Left forelimb (tissue), 1 donor: ENCODE measurements at regions not wholly inside any gene's neighbourhood (a gene's known extent, or its start where the extent isn't known, plus 50 kb on each side); places are given as distances from the start of the nearest gene placed in this dataset.
A peak's percentile ranks its signal among the peaks of the same experiment; 100 is the strongest.

Experiments
- DNase-seq: peaks from one replicate; pipeline ENCODE4 v3.0.0-alpha.2; 2018; ENCODE audit warnings: low spot score

DNA sequence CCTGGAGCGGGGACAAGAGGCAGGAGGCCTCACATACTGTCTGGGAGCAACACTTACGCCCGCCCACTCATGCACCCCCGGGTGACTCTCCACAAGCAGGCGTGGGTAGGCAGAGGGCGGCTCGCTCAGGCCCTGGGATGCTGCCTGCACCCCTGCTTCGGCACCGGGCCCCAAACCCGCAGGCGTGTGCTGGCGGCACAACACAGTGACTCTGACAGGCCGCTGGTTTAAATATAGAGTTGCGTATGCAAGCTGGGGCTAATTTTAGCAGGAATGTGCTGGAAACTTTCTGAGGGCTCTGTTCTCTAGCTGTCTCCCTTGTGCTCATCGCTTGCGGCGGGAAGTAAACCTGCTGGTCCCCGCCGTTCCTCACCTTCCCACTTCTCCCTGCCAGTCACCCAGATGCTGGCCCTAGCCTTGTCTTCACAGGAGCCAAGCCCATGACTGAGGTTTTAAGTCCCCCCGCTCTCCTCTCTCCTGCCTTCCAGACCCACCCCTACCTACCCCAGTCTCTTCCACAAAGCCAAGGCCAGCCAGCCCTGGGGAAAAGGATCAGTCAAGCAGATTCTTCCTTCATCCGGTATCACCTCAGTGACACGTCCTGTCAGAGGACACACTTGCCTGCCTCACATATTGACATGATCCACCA is 94.5 kb upstream of the FOXP4 start:
- DNase-seq, result peak; percentile 79

DNA sequence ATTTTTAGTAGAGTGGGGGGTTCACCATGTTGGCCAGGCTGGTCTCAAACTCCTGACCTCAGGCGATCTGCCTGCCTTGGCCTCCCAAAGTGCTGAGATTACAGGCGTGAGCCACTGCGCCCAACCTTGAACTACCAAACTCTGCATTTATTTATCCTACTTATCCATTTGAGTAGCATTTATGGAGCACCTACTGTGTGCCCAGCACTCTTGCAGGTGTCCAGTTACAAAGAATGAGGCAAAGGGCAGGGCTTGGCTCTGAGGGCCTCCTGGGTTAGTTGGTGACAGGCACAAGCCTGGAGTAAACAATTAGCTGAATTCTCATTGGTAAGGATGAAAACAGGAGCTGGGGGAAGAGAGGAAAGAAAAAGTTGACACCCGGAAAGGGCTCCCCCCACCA is 93.4 kb upstream of the FOXP4 start:
- DNase-seq, result no peak

DNA sequence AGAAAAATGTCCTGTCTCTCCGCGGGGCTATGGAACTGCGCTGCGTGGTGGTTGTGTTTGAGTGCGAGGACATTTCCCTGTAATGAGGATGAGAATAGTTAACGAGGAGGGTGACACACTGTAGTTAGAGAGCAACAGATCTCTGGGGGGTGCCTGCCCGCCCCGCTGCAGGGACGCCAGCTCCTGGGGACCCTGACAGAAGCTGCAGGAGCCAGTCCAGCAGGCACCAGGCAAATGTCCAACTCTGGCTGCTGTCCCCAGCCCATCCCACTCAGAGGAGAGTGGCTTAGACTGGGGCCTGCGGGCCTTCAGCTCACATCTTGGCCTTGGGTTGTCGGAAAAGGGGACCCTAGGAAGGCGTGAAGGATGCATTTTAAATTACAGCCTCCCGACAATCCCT is 92.9 kb upstream of the FOXP4 start:
- DNase-seq, result no peak

DNA sequence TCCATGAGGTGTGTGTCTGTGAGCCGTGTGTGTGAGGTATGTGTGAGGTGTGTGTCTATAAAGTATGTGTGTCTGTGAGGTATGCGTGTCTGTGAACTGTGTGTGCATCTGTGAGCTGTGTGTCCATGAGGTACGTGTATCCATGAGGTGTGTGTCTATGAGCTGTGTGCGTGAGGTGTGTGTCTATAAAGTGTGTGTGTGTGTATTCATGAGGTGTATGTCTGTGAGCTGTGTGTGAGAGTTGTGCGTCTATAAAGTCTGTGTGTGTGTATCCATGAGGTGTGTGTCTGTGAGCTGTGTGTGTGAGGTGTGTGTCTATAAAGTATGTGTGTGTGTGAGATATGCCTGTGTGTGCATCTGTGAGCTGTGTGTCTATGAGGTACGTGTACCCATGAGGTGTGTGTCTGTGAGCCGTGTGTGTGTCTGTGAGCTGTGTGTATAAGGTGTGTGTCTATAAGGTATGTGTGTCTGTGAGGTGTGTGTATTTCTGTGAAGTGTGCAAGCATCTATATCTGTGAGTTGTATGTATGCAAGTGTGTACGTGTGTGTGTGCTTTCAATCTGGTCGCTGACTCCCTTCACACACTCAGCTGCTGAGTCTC is 91.9 kb upstream of the FOXP4 start:
- no peak for DNase-seq

DNA sequence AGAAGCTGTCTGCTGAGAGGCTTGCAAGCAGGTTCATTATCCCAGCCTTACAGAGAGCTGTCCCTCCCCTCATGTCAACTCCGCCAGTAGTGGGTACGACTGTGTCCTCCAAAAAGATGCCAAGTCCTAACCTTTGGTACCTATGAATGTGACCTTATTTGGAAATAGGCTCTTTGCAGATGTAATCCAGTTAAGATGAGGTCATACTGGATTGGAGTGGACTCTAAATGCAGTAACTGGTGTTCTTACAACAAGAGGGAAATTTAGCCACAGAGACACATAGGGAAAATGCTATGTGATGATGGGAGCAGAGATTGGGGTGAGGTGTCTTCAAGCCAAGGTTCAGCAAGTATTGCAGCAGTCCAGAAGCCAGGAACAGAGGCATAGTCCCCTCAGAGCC is 90.8 kb upstream of the FOXP4 start:
- no peak for DNase-seq

DNA sequence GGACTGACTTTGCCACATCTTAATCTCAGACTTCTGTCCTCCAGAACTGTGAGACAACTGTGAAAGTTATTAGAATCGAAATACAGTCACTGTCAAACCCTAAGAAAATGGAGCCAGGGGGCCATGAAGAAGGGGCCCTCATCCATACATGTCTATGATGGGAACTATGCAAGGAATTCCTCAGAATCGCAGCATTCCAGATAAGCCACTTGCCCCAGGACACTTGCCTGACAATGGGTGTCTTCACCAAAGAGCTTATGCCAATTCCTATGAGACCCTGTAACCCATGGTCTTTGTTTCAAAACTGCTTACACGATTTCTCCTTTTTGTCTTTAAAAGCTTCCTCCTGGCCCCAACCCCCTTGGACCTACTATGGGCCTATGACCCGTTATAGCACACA is 90.4 kb upstream of the FOXP4 start:
- no peak for DNase-seq

DNA sequence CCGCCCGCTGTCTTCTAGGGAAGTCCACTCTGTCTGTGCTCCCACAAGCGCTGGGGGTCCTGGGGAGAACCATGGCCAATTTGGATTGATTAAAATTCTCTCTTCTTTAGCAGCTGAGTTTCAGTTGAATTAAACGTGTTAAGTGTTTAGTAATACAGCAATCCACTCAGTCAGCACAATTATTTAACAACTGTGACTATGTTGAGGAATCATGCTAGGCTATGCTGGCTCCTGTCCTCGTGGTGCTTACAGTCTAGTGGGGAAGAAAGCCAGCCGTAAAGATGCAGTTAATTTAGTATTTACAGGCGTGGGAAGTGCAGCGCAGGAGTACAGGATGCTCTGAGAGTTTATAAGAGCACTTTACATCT is 88.9 kb upstream of the FOXP4 start:
- no peak for DNase-seq

DNA sequence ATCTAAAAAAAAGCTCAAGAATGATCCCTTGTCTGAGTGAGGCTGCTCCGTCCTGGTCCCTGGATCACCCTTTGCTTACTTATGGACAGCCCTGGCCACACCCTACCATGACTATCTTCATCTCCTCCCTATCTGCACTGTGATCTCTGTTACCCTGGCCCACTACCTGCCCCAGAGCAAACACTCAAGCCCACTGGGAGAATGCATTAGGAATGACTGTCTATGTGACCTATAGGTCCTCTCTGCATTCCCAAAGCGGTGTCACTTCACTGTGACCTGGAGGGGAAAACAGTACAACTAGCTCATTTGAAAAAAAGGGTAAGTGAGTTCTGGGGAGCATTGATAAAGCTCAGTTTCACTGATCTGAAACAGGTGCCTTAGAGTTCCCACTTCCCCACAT is 86.4 kb upstream of the FOXP4 start:
- DNase-seq, result no peak

DNA sequence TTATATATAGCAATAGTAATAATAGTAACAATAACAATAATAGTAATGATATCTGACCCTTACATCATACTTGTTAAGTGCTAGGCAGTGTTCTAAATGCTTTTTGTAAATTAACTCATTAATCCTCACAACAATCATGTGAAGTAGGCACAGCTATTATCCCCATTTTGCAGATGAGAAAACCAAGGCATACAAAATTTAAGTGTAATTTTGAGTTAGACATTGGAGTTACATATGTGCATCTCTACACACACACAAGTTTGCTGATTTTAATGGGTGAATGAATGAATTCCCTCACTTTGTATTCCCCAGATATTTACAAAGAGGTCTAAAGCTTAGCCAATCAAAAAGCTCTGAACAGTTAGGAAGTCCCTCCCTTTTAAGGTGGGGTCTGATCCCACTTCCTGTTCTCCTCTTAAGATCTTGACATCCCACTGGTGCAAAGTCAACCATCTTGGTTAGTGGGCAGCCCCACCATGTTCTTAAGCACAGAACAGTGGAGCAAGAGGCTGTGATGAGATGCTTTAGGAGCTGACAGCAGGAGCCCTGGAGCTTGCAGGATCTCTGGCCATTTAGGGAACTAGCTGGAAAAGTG is 85.3 kb upstream of the FOXP4 start:
- DNase-seq, result no peak

DNA sequence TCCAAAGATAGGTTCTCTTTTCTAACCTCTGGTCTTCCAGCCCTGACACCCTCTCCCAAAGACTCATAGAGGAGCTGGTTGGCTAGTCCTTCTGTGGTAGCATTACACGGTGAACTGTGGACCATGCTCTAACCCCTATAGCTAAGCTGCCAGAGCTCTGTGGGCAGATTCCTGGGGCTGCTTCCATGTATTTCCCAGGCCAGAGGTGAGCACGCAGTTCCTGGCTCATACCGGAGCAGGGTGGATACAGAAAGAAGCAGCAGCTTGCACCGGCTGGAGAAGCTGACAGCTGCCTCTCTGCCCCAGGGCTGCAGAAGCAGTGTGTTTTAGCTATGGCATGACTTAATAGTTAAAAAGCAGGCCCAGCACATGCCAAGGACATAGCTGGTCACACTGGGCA is 84.1 kb upstream of the FOXP4 start:
- DNase-seq, result no peak

DNA sequence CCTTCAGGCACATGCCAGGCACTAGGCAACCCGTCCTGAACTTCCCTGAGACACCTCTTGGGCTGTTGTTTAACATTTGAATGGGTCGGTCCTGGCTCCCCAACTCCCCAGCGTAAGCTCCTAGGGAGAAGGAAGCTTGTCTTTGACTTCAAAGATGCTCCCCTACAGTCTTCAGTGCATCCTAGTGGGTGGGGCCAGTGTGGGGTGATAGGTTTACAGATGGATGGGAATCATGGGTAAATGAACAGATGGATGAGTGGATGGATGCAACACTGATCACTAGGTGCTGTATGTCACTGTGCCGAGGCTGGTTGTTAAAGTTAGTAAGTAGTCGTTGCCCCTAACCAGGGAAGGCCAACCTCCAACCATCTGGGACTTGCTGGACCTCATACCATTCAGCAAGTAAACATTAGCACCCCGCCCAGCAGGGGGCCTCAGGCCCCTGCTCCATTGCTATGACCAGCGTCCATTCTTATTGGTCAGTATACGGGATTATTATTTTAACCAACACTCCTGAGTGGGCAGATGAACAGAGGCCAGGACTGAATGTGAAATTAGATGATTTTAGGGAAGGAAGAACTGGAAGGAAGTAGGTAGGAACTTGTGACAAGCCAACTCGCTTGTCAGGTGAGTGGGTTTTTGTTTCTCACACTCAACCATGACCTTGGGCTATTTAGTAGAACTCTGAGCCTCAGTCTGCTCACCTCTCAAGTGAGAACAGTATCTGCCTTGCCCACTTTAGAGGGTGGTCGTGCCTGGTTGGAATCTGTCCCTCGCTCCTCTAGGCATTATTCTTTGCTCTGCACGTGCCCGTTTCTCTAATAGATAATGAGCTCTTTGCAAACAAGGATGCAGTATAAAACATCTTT is 82.9 kb upstream of the FOXP4 start:
- DNase-seq, result no peak

DNA sequence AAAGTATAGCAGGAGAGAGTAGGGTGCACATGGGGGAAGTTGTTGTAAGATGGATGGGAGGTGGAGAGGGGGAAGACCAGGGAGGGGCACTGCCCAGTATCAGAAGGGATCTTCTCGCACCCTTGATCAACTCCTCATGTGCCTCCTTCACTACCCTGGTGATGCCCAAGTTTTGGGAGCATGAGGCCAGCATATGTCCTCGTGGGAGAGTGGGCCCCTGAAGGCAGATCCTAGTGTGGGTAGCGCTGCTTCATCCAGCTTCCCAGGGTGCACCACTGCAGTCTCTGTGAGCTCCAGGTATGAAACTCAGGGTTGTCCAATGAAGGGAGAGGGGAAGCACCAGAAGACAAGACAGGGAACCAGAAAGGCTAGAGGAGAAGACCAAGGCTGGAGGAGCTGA is 82.2 kb upstream of the FOXP4 start:
- DNase-seq, result no peak

DNA sequence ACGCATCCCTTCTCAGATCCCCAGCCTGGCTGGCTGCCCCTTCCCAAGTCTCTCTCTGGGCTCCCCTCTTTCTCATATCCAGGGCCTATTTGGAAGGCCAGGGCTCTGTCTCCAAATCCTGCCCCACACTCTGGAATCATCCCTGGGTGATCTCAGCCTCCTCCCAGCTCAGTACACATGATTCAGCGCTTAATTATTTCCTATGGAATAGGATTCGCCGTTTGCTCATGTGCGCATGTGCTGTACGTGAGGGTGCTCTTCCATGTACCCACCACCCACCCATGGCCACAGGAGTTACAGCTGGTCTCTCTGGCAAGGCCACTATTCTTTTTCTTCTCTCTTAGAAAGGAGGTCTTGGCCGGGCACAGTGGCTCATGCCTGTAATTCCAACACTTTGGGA is 81.7 kb upstream of the FOXP4 start:
- no peak for DNase-seq

DNA sequence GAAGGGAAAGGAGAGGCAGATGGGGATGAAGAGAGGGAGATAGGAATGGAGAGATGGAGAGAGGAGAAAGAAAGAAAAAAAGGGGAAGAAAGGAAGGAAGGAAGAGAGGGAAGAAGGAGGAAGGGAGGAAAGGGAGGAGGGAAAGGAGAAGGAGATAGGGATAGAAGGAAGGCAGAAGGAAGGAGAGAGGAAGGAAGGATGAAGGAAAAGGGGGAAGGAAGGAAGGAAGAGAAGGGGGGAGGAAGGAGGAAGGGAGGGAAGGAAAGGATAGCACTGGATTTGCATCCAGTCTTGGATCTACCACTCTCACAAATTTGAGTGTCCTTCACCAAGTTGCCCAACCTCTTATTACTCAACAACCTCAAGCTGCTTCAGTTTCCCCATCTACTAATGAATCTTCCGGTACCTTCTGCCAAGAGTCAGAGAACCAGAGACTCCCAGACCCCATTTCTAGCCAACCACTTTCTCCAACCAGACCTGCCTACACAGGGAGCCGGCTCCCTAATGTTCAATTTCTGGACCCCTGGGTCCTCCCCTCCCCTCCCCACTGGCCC is 79.7 kb upstream of the FOXP4 start:
- no peak for DNase-seq

DNA sequence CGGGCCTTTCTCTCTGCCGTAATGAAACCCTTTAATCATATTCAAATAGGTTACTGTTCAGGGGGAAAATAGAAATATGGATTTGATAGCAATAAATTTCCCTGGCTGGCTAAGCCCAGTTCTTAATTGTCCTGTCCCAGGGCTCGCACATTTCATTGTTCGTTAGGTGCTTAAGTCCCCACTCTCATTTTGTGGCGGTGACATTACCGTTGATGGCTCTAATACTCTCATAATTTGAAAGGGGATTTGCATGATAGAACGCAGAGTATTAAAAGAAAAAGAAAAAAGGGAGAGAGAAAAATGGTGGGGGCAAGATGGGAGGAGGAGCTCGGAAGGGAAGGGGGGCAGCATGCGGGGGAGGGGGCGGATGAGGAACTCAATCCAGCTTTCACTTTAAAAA is 79.1 kb upstream of the FOXP4 start:
- no peak for DNase-seq

DNA sequence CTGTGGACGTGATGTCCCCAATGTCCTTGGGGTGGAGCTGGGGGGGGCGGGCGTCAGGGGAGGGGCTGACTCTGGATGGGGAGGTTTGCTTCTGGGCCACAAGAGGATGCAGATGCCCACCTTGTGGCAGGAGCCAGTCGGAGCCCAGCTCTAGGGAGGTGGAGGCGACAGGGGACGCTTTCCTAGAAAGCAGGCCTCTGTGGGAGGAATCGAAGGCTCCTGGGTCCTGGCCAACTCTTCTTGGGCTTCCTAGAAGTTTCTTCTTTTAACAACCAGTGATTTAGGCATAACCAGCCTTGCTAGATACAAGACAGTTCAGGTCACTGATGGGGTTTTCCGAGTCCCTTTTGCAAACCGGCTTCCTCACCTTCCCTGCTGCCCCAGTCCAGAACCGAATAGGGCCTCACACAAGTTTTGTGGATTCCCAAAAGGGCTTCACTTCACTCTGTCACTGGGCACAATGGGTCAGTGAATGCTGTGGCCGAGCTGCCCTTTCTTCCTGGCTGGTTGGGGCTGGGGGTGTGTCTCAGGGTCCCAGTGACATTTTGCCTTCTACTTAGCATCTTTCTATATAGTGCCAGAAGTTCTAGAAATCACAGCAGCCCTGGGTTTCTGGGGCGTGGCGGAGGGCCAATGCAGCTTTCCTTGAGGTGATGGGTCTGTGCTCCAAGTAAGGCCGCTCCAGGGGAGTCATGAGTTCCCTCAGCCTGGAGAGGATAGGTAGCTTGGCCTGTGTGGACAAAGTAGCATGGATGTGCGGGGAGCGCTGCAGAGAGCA is 78.4 kb upstream of the FOXP4 start:
- no peak for DNase-seq

DNA sequence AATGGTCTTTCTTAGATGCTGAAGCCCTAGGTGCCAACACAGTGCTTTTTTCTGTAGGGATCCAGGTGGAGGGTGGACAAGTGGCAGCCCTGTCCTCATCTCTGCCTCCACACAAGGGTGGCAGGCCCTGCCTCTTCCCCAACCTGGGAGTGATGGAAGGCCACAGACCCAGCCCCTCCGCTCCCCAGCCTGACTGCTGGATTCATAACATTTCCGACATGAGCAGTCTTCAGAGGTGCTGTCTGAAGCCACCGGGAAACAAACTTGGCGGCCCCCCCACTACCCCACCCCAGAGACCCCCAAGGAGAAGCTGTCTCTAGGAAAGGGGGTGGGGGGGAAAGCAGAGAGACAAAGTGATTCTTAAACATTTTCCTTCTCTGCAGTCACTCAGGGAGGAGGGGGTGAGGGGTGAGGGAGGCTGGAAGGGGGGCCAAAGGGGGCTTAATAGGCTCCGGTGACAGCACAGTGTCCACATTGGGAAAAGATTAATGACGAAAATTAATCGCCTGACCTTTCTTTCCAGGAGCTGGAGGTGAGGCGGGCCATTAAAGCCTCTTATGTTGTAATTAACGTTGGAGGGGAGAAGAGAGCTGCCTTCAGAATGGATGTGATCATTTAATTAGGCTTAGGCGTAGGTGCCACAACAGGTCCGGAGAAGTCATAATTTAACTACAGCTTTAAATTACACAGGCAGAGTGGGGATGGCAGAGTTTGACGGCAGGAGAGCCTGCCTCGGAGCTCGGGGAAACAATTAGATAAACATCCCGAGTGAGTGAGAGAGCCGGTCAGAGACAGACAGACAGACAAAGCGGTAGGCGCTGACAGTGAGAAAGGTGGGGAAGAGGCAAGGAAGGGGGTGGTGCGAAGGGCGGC is 76.8 kb upstream of the FOXP4 start:
- DNase-seq, result no peak

DNA sequence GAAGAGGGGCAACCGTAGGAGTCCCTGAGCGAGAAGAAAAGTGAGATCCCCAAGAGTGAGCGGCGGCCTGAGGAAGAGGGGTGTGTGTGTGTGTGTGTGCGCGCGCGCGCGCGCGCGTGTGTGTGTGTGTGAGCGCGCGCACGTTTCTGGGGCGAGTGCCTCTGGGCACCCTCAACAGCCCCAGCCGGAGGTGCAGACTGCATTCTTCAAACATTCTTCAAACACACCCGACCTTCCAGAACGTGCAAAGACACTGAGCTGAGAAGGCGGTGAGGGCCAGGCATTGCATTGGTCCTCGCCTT is 76.2 kb upstream of the FOXP4 start:
- DNase-seq, result no peak

DNA sequence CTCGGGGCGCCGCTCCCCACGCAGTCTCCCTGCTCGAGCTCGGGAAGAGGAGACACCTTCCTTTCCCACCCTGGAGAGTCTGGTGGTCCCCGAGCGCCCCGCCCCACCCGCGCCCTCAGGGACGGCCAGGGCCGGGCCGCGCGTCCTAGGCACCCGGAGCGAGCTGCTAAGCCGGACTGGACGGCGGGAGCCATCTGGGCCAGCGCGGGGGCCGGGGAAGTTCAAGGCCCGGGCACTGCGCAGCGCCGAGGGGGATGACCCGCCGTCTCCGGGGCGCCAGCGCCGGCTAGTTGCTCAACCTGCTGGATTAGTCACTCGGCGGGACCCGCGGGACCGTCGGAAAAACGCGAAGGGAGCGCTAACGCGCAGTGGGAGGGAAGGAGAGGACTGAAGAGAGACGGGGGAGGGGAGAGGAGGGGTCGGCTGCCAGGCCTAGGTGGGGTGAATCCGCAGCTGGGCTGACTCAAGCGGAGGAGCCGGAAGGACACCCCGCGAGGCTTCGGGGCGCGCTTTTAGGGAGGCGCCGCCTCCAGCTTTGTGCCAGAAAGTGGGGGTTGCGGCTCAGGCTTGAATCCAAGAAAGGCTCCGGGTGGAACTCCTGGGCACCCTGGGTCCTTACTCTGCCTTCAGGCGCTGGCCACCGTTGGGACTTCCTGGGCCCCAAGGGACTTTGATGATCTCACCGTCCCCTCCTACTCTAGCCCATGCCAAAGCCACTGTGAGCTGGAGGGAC is 75.7 kb upstream of the FOXP4 start:
- DNase-seq, result no peak

DNA sequence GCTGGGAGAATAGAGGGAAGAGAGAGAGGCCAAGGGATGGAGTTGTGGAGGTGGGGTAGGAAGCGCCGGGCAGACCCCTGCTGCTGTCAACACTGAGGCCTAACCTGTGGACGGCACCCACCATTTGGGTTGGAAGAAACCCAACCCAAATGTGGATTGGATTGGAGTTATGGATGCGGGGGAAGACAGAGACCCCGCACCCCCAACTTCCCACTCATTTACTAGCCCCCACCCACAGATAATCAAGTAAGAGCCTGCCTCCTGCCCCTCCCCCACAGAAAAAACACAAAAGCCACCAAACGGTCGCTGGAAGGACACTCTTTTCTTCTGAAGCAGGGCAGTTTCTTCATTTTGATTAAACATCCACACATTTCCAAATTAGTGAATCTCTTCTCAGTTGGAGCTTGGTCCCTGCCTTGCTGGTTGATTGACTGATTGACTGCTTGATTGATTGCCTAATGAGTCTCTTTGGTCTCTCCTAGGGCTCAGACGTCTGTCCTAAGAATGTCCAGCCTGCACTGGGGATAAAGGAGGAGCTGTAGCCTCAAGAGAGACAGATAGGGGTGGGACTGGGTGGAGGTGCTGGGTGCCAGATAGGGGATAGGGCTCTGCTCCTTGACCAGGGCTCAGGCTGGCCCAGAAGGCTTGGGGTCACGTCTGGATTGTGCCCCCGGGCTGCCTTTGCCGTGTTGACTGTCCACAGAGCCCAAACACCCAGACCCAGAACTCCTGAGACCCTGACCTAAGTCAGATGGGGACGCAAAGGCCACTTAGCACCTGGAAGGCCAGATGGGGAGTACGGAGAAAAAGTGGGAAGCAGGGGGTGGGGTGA is 74.9 kb upstream of the FOXP4 start:
- DNase-seq, result no peak
